GM23248 (cell line): ENCODE measurements at regions not wholly inside any gene's neighbourhood (a gene's known extent, or its start where the extent isn't known, plus 50 kb on each side); places are given as distances from the start of the nearest gene placed in this dataset.
"Not testable (repeated sequence)": the region's sequence is repeated elsewhere in the genome, so short reads cannot be mapped to it uniquely, and the experiment has no call there.

ENCODE experiments used
- DNase-seq: peaks from one replicate; pipeline ENCODE4 v3.0.0-alpha.2; 2015
- H2AFZ ChIP-seq: fragments of 200-600 bp; sonication (generic); 2 replicates; pipeline ENCODE4 v1.6.1; 2016; ENCODE audit warnings: antibody characterized with exemption
- H3F3A ChIP-seq: fragments of 200-600 bp; sonication (generic); 2 replicates; pipeline ENCODE4 v1.6.1; 2016; ENCODE audit warnings: mild to moderate bottlenecking, antibody characterized with exemption, mixed run types; ENCODE audit not compliant: insufficient read depth
- H3K27ac ChIP-seq: fragments of 200-600 bp; sonication (generic); 2 replicates; pipeline ENCODE4 v1.5.1; 2016; ENCODE audit warnings: mild to moderate bottlenecking
- H3K27me3 ChIP-seq: fragments of 200-600 bp; sonication (generic); replicated peaks from 2 replicates; pipeline ENCODE4 v1.6.1; 2016; ENCODE audit warnings: mild to moderate bottlenecking; ENCODE audit not compliant: insufficient read depth
- H3K36me3 ChIP-seq: fragments of 200-600 bp; sonication (generic); 2 replicates; pipeline ENCODE4 v1.6.1; 2016; ENCODE audit warnings: low read depth, mild to moderate bottlenecking
- H3K4me1 ChIP-seq: fragments of 200-600 bp; sonication (generic); 2 replicates; pipeline ENCODE4 v1.6.1; 2016; ENCODE audit warnings: mild to moderate bottlenecking; ENCODE audit not compliant: insufficient read depth
- H3K4me2 ChIP-seq: fragments of 200-600 bp; sonication (generic); one replicate; pipeline ENCODE4 v1.6.1; 2016; ENCODE audit warnings: mild to moderate bottlenecking; ENCODE audit not compliant: unreplicated experiment
- H3K4me3 ChIP-seq: fragments of 200-600 bp; sonication (generic); 2 replicates; pipeline ENCODE4 v1.5.1; 2016; ENCODE audit warnings: mild to moderate bottlenecking
- H3K79me2 ChIP-seq: fragments of 200-600 bp; sonication (generic); 2 replicates; pipeline ENCODE4 v1.6.1; 2016; ENCODE audit warnings: mild to moderate bottlenecking; ENCODE audit not compliant: insufficient read depth
- H3K9ac ChIP-seq: fragments of 200-600 bp; sonication (generic); 2 replicates; pipeline ENCODE4 v1.6.1; 2016; ENCODE audit warnings: mild to moderate bottlenecking
- H3K9me2 ChIP-seq: fragments of 200-600 bp; sonication (generic); 2 replicates; pipeline ENCODE4 v1.6.1; 2016; ENCODE audit warnings: mixed run types, mild to moderate bottlenecking, moderate library complexity; ENCODE audit not compliant: insufficient read depth
- H3K9me3 ChIP-seq: fragments of 200-600 bp; sonication (generic); one replicate; pipeline ENCODE4 v1.6.1; 2017; ENCODE audit warnings: low read depth
- H4K20me1 ChIP-seq: fragments of 200-600 bp; sonication (generic); 2 replicates; pipeline ENCODE4 v1.6.0; 2016; ENCODE audit not compliant: insufficient read depth
- EZH2 ChIP-seq: fragments of 200-600 bp; sonication (generic); IDR thresholded peaks from 2 replicates; pipeline ENCODE4 v1.6.1; 2018; ENCODE audit warnings: antibody characterized with exemption, mild to moderate bottlenecking; ENCODE audit not compliant: insufficient read depth, poor library complexity, severe bottlenecking
- EZH2phosphoT487 ChIP-seq: fragments of 200-600 bp; sonication (generic); IDR thresholded peaks from 2 replicates; pipeline ENCODE4 v1.6.1; 2018; ENCODE audit warnings: antibody characterized with exemption, moderate library complexity, mild to moderate bottlenecking, low read depth; ENCODE audit not compliant: insufficient read depth
- WGBS, 2 experiments: methylation state at CpG; one replicate each; pipeline ENCODE4 v1.1.6; 2015 to 2017; ENCODE audit warnings: low lambda C conversion rate in 2 of 2, low coverage in 1 of 2; ENCODE audit errors: missing lambda C conversion rate in 2 of 2; 5-methylcytosine and 5-hydroxymethylcytosine counted together
- in situ Hi-C: fragments of 300-500 bp; cut with MboI; formaldehyde crosslinking; loops from 2 replicates; pipeline ENCODE4 v1.15.0; 2020

- Histone ChIP-seq H3K27me3 (no peaks in the 10 kb centered on the region), H3K9me2 (no peaks in the 10 kb centered on the region), H3K9me3 (no peaks in the 10 kb centered on the region), H3K27ac (no peak overlapping the region), H3K9ac (no peak overlapping the region), H4K20me1 (no peaks in the 10 kb centered on the region), H2AFZ (no peak overlapping the region), H3F3A (no peaks in the 10 kb centered on the region), H3K4me3 (no peak overlapping the region), H3K4me1 (no peaks in the 10 kb centered on the region), H3K4me2 (no peak overlapping the region), H3K79me2 (no peaks in the 10 kb centered on the region), H3K36me3 (no peaks in the 10 kb centered on the region)
- 77 to 78% methylated on average over 6 of the region's 6 CpGs for WGBS, 2 experiments
- in situ Hi-C loops = no loop called here
- DNase-seq = no peak
- TF ChIP-seq EZH2 (no peak), EZH2phosphoT487 (no peak)
Observed at GRCh38 chr6:19605624-19606023, 231.5 kb upstream of the ID4 start.

- WGBS, 2 experiments = 64 to 77% methylated on average over 1 of the region's 1 CpG
- H3K79me2 ChIP-seq = no peaks in the 10 kb centered on the region
- no peak overlapping the region for H2AFZ ChIP-seq
- H3K9me3 ChIP-seq = no peaks in the 10 kb centered on the region
- no peaks in the 10 kb centered on the region for H4K20me1 ChIP-seq
- TF ChIP-seq EZH2 (no peak), EZH2phosphoT487 (no peak)
- H3K4me1 ChIP-seq = no peaks in the 10 kb centered on the region
- no peaks in the 10 kb centered on the region for H3K27me3 ChIP-seq
- in situ Hi-C loops = no loop called here
- H3K27ac ChIP-seq = no peak overlapping the region
- no peak overlapping the region for H3K4me2 ChIP-seq
- H3K9ac ChIP-seq = no peak overlapping the region
- H3K9me2 ChIP-seq = no peaks in the 10 kb centered on the region
- H3K36me3 ChIP-seq = no peaks in the 10 kb centered on the region
- H3K4me3 ChIP-seq = no peak overlapping the region
- no peaks in the 10 kb centered on the region for H3F3A ChIP-seq
- DNase-seq = no peak
Observed at GRCh38 chr6:19608546-19608945, 228.6 kb upstream of the ID4 start.

DNA sequence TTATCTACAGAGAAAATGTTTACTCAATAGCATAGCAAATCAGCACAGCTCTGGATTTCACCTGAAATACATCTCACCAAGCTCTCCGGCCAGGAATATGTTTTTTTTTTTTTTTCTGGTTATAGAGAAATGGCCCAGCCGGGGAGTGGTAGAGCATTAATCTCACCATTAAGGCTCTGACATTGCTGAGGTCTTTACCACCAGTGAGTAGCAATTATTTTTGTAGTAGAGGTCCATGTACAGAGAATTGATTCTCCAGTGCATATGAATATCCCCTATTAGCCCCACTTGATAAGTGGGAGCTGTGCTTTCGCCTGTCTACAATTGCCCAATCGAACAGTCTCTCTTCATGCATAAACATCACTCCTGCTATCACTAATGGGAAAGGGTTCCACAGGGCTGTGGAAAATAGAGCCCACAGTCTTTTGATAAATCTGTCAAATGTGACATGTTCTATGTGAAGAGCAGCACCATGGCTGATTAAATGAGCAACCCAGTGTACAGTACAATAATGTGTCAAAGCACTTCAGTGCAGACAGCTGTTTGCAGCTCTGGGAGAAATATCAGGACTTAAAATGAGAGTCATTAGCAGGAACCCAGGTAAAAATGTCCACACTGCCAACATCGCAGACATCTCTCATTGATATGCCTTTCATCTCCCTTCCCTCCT is 227.1 kb upstream of the ID4 start:
- H3K36me3 ChIP-seq = no peaks in the 10 kb centered on the region
- no peaks in the 10 kb centered on the region for H3K4me1 ChIP-seq
- in situ Hi-C loops = no loop called here
- H3K9ac ChIP-seq = no peak overlapping the region
- no peak overlapping the region for H3K4me2 ChIP-seq
- DNase-seq = no peak
- H3K79me2 ChIP-seq = no peaks in the 10 kb centered on the region
- no peaks in the 10 kb centered on the region for H3K9me2 ChIP-seq
- 76 to 81% methylated on average over 5 of the region's 5 CpGs for WGBS, 2 experiments
- H2AFZ ChIP-seq = no peak overlapping the region
- H3K9me3 ChIP-seq = no peaks in the 10 kb centered on the region
- TF ChIP-seq EZH2 = no peak
- no peak for TF ChIP-seq EZH2phosphoT487
- H3K27me3 ChIP-seq = no peaks in the 10 kb centered on the region
- no peak overlapping the region for H3K4me3 ChIP-seq
- H3F3A ChIP-seq = no peaks in the 10 kb centered on the region
- no peak overlapping the region for H3K27ac ChIP-seq
- no peaks in the 10 kb centered on the region for H4K20me1 ChIP-seq

DNA sequence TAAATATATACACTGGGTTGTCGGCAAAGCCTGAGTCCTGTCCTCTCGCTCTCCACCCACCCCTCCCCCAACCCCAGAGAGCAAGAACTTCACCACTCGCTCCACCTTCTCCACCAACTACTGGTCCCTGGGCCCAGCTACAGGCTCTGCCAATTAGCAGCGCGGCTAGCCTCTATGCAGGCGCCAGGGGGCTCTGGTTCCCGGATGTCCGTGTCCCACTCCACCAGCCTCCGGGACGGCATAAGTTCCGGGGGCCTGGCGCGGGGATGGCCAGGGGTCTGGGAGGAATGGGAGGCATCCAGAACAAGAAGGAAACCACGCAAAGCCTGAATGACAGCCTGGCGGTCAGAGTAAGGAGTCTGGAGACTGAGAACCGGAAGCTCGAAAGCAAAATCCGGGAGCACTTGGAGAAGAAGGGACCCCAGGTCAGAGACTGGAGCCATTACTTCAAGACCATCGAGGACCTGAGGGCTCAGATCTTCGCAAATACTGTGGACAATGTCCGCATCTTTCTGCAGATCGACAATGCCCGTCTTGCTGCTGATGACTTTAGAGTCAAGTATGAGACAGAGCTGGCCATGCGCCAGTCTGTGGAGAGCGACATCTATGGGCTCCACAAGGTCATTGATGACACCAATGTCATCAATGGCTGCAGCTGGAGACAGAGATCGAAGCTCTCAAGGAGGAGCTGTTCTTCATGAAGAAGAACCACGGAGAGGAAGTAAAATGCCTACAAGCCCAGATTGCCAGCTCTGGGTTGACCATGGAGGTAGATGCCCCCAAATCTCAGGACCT is 224.3 kb upstream of the ID4 start:
- H3K9ac ChIP-seq, H3K9me3 ChIP-seq, H3K27me3 ChIP-seq, H2AFZ ChIP-seq, H3K9me2 ChIP-seq, H4K20me1 ChIP-seq, H3K79me2 ChIP-seq, H3F3A ChIP-seq, H3K27ac ChIP-seq, H3K4me3 ChIP-seq, in situ Hi-C loops, DNase-seq, H3K4me1 ChIP-seq, H3K36me3 ChIP-seq, H3K4me2 ChIP-seq: not testable (repeated sequence)
- 85 to 86% methylated on average over 26 to 27 of the region's 27 CpGs for WGBS, 2 experiments
